ENCODE measurements at regions not wholly inside any gene's neighbourhood (a gene's known extent, or its start where the extent isn't known, plus 50 kb on each side); places are given as distances from the start of the nearest gene placed in this dataset.

DNA sequence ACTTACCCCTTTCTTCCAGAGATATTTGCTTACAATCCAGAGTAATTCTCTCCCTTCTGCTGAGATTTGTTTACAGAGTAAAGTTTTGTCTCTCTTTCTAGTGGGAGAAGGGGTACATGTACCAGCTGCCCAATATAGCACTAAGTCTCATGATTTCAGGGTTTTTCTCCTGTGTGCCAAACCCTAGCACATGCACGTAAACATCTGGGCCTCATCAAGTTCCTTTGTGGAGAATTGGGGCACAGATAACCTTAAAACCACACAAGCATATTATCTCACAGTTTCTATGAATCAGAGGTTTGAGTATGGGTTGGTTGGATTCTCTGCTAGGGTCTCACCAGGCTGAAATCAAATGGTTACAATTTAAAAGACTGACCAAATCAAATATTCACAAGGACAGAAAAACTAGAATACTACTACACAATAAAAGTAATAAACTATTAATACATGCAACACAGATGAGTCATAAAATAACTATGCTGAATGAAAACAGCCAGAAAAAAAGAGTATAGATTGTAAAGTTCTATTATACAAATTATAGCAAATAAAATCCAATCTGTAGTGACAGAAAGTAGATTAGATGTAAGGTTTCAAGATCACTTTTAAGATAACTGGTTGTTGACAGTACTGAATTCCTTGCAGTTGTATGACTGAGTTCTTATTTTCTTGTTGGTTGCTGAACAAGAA, 347.4 kb upstream of the PTBP2 start:
- H3K4me3 ChIP-seq (ENCODE audit: low read depth, low read length), result no peak overlapping the region
- TF ChIP-seq, protein P1, sequence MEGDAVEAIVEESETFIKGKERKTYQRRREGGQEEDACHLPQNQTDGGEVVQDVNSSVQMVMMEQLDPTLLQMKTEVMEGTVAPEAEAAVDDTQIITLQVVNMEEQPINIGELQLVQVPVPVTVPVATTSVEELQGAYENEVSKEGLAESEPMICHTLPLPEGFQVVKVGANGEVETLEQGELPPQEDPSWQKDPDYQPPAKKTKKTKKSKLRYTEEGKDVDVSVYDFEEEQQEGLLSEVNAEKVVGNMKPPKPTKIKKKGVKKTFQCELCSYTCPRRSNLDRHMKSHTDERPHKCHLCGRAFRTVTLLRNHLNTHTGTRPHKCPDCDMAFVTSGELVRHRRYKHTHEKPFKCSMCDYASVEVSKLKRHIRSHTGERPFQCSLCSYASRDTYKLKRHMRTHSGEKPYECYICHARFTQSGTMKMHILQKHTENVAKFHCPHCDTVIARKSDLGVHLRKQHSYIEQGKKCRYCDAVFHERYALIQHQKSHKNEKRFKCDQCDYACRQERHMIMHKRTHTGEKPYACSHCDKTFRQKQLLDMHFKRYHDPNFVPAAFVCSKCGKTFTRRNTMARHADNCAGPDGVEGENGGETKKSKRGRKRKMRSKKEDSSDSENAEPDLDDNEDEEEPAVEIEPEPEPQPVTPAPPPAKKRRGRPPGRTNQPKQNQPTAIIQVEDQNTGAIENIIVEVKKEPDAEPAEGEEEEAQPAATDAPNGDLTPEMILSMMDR (IDR thresholded peaks at IDR 0.05; ENCODE audit: insufficient read depth, low read depth, low read length), result no peak
- DNase-seq (ENCODE audit: low read depth), result peak; percentile 61

DNA sequence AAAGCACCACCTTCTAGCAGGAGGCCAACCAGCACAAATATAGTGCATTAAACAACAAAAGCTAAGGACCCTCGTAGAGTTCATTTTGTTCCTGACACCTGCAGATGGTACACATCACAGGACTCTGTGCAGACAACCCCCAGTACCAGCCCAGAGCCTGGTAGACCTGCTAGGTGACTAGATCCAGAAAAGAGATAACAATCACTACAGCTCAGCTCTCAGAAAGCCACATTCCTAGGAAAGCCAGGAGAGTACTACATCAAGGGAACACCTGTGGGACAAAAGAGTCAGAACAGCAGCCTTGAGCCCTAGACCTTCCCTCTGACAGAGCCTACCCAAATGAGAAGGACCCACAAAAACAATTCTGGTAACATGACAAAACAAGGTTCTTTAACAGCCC, 344.7 kb upstream of the PTBP2 start:
- no peak overlapping the region for H3K4me3 ChIP-seq (ENCODE audit: low read depth, low read length)
- DNase-seq (ENCODE audit: low read depth), result no peak
- TF ChIP-seq, protein P1 (IDR thresholded peaks at IDR 0.05; ENCODE audit: insufficient read depth, low read depth, low read length), result no peak

DNA sequence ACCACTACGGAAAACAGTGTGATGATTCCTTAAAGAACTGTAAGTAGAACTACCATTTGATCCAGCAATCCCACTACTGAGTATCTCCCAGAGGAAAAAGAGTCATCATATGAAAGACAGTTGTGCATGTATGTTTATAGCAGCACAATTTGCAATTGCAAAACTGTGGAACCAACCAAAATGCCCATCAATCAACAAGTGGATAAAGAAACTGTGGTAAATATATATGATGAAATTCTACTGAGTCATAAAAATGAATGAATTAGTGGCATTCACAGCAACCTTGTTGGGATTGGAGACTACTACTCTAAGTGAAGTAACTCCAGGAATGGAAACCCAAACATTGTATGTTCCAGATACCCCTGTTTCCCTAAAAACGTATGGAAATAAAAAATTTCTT, 337.0 kb upstream of the PTBP2 start:
- DNase-seq (ENCODE audit: low read depth), result no peak
- TF ChIP-seq, protein P1 (IDR thresholded peaks at IDR 0.05; ENCODE audit: insufficient read depth, low read depth, low read length), result no peak
- no peak overlapping the region for H3K4me3 ChIP-seq (ENCODE audit: low read depth, low read length)

DNA sequence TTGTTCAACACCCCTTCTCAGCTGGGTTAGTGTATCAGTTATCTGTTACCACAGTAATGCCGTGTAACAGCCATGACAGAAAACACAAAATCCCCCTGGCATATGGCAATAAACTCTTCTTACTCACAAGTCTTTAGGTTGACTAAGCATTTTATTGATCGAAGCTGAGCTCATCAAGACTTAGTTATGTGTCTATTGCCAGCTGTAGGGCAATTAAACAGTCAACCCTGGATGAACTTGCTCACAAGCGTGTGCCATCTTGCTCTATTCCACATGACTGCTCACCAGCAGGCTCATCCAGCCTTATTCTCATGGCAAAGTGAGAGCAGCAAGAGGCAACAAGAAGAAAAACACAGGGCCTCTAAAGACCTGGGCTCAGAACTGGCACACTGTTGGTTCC, 333.8 kb upstream of the PTBP2 start:
- DNase-seq (ENCODE audit: low read depth), result no peak
- TF ChIP-seq, protein P1 (IDR thresholded peaks at IDR 0.05; ENCODE audit: insufficient read depth, low read depth, low read length), result no peak
- H3K4me3 ChIP-seq (ENCODE audit: low read depth, low read length), result no peak overlapping the region

DNA sequence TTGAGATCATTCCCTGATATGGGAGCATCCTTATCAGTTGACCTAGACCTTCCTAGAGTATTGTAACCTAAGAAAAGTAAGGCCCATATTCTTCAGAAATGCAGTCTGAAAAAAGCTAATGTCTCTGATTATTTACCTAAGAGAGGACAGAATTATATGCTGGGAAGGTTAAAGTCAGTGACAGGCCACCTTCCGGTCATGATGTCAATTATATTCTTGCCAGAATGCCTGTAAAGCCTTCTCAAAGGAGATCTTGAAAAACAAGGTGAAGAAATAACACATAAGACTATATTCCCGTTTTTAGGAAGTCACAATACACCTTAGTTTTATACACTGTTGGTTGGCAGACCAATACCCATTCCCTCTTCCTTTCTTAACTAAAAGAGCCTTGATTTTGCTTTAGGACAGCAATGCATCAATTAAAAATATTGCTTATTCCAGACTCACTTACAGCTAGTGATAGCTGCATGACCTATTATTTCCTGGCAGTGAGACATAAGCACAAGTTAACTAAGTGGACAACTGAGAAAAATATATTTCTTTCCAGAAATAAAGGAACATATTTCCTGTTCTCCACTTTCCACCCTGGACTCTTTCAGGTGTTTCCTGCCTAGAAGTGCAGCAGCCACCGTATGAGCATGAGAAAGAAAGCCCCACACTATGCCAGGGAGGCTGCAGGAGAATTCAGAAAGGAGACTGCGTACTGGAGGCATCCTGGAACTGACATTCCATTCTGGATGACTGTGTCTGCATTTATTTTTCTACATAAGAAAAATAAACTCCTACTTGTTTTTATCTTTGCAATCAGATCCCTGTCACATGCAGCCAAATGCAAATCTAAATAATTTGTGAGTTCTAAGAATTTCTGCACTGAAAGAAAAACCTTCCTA, 332.9 kb upstream of the PTBP2 start:
- TF ChIP-seq, protein P1 (IDR thresholded peaks at IDR 0.05; ENCODE audit: insufficient read depth, low read depth, low read length), result no peak
- no peak overlapping the region for H3K4me3 ChIP-seq (ENCODE audit: low read depth, low read length)
- peak; percentile 47 for DNase-seq (ENCODE audit: low read depth)

DNA sequence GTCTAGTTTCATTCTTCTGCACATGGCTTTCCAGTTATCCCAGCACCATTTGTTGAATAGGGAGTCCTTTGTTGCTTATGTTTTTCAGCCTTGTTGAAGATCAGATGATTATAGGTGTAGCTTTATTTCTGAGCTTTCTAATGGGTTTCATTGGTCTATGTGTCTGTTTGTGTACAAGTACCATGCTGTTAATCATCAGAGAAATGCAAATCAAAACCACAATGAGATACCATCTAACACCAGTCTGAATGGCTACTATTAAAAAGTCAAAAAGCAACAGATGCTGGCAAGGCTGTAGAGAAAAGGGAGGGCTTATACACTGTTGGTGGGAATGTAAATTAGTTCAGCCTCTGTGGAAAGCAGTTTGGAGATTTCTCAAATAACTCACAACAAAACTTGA, 321.5 kb upstream of the PTBP2 start:
- TF ChIP-seq, protein P1 (IDR thresholded peaks at IDR 0.05; ENCODE audit: insufficient read depth, low read depth, low read length), result no peak
- DNase-seq (ENCODE audit: low read depth), result peak; percentile 8
- H3K4me3 ChIP-seq (ENCODE audit: low read depth, low read length), result no peak overlapping the region
